GM06990 (cell line): ENCODE measurements at regions not wholly inside any gene's neighbourhood (a gene's known extent, or its start where the extent isn't known, plus 50 kb on each side); places are given as distances from the start of the nearest gene placed in this dataset.

Source experiments
- DNase-seq: peaks from one replicate; pipeline ENCODE4 v3.0.0-alpha.2; 2011; ENCODE audit not compliant: insufficient read length; ENCODE audit errors: extremely low read depth
- H3K27me3 ChIP-seq: replicated peaks from 2 replicates; pipeline ENCODE4 v1.6.0; 2011; ENCODE audit warnings: low read length; ENCODE audit not compliant: control insufficient read depth, insufficient read depth
- H3K36me3 ChIP-seq: 2 replicates; pipeline ENCODE4 v1.5.1; 2011; ENCODE audit warnings: low read length; ENCODE audit not compliant: control insufficient read depth, insufficient read depth
- H3K4me3 ChIP-seq: replicated peaks from 2 replicates; pipeline ENCODE4 v1.5.1; 2011; ENCODE audit warnings: low read depth, mild to moderate bottlenecking, control low read depth, low read length
- TF ChIP-seq, protein P1 (sequence below): IDR thresholded peaks from 2 replicates; pipeline ENCODE4 v1.5.1; 2011; ENCODE audit warnings: low read length, control low read depth, mild to moderate bottlenecking, inconsistent platforms; ENCODE audit not compliant: insufficient read depth, poor library complexity, severe bottlenecking

DNA sequence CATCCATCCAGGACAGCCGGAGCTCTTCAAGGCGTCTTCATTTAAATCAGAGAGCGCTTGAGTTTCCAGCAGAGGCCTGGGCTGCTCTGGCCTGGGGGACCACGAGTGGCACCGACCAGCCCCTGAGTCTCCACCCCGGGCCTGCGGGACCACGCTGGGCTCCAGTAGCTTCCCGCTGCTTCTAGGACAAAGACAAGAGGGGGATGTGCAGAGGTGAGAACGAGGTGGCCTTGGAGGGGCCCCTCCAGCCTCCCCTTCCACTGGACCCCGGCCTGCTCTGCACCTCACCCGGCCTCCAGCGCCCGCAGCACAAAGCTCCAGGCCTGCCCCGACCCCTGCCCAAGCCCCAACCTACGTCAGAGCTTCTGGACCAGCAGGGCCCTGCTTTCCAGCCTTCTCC lies 81.6 kb downstream of the IRX2 start:
- H3K27me3 ChIP-seq: no peaks in the 10 kb centered on the region
- TF ChIP-seq, protein P1, sequence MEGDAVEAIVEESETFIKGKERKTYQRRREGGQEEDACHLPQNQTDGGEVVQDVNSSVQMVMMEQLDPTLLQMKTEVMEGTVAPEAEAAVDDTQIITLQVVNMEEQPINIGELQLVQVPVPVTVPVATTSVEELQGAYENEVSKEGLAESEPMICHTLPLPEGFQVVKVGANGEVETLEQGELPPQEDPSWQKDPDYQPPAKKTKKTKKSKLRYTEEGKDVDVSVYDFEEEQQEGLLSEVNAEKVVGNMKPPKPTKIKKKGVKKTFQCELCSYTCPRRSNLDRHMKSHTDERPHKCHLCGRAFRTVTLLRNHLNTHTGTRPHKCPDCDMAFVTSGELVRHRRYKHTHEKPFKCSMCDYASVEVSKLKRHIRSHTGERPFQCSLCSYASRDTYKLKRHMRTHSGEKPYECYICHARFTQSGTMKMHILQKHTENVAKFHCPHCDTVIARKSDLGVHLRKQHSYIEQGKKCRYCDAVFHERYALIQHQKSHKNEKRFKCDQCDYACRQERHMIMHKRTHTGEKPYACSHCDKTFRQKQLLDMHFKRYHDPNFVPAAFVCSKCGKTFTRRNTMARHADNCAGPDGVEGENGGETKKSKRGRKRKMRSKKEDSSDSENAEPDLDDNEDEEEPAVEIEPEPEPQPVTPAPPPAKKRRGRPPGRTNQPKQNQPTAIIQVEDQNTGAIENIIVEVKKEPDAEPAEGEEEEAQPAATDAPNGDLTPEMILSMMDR: no peak

DNA sequence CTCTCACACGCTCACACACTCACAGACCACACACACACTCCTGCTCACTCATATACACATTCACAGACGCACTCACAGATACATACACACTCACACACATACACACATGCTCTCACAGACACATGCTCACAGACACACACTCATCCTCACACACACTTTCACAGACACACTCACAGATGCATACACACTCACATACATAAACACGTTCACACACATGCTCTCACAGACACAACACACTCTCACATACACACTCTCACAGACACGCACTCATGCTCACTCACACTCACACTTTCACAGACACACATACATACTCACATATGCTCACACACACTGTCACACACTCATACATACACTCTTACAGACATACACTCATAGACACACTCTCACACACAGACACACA lies 82.2 kb downstream of the IRX2 start:
- Histone ChIP-seq H3K36me3 (no peaks in the 10 kb centered on the region), H3K27me3 (no peaks in the 10 kb centered on the region), H3K4me3 (no peak overlapping the region)
- TF ChIP-seq, protein P1: no peak
- DNase-seq: no peak

More for the DNA sequence above, 81.6 kb downstream of the IRX2 start:
- Histone ChIP-seq H3K4me3 (no peak overlapping the region), H3K36me3 (no peaks in the 10 kb centered on the region)
- DNase-seq: no peak

DNA sequence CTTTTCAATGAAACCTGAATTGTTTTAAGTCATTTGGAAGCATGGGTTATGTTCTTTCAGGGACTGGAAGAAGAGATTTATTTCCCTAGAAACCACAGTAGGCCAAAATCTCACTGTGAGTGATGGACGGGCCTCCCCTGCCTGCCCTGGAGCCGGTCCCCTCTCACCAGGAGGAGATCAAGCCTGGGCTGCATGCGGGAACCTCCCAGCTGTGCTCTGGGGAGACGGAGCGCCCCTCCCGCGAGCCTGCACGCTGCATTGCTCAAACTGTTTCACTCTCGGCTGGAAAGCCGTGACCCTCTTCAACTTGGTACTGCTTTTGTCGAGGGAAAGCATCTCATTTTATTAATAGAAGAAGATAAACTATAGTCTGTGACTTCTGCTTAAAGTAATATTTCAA lies 85.4 kb downstream of the IRX2 start:
- no peak for DNase-seq
- no peaks in the 10 kb centered on the region for H3K27me3 ChIP-seq
- TF ChIP-seq, protein P1: no peak
- no peaks in the 10 kb centered on the region for H3K36me3 ChIP-seq
- H3K4me3 ChIP-seq: no peak overlapping the region

- TF ChIP-seq, protein P1: no peak
- Histone ChIP-seq H3K27me3 (no peaks in the 10 kb centered on the region), H3K36me3 (no peaks in the 10 kb centered on the region), H3K4me3 (no peak overlapping the region)
- no peak for DNase-seq
Measured at GRCh38 chr5:2663489-2663888, 88.0 kb downstream of the IRX2 start.

DNA sequence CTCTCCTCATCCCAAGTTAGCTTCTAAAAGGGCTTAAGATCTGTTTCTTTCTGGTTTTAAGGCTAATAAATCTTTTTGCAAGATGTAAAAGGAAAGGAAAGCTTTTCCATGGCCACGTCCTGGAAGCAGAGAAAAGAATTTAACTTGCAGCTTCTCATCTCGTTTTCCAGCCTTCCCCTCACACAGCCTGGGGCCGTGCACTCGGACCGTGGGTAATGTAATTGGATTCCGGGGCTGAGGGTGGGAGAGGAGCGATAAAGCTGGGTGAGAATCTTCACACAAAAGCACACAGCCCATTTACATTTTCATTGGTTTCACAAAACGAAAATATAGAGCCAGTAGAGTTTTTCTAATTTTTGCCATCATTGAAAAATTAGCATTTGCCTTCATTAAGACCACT lies 91.2 kb downstream of the IRX2 start:
- H3K27me3 ChIP-seq: no peaks in the 10 kb centered on the region
- no peak overlapping the region for H3K4me3 ChIP-seq

More for the DNA sequence above, 91.2 kb downstream of the IRX2 start:
- no peak for DNase-seq
- TF ChIP-seq, protein P1: no peak
- no peaks in the 10 kb centered on the region for H3K36me3 ChIP-seq
